SKM-1 (cell line): ENCODE measurements at regions not wholly inside any gene's neighbourhood (a gene's known extent, or its start where the extent isn't known, plus 50 kb on each side); places are given as distances from the start of the nearest gene placed in this dataset.
"Not testable (repeated sequence)": the region's sequence is repeated elsewhere in the genome, so short reads cannot be mapped to it uniquely, and the experiment has no call there.

Experiments
- DNase-seq: peaks from one replicate; lab custom pipeline; 2025; ENCODE audit not compliant: unreplicated experiment; lab: John Stamatoyannopoulos, UW

DNA sequence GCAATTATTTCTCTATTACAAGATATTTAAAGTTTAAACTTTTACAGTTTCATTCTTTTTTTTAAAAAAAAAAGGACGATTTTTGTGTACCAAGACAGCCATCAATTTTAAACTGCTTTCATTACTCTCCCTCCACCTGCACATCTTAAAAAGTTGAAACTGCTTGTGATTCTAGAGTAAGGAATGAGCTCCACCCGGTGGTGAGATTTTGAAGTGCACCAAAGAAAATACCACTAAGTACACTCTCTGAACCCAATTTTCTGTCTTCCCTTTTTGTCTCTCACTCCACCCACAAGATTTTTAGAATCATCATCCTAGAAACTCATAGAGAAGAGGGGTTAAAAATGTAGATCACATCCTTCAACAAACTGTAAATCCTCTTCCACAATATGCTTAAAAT lies 91.3 kb upstream of the WDR44 start:
- peak; percentile 21 for DNase-seq

DNA sequence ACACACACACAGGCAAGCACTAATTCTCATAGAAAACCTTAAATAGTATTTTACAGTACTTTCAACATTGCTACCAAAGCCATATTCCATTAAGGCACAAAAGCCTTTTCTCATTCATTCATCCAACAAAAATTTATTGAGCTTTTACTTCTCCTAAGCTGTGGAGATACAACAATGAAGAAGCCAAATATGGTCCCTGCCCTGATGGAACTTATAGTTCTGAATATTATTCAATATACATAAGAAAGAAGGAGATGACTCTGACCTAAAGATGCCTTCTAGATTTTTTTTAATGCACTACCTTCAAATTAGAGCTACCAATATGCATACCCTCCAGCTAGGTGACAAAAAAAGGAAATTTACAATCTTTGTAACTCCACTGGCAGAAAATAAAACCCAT lies 90.0 kb upstream of the WDR44 start:
- no peak for DNase-seq

DNA sequence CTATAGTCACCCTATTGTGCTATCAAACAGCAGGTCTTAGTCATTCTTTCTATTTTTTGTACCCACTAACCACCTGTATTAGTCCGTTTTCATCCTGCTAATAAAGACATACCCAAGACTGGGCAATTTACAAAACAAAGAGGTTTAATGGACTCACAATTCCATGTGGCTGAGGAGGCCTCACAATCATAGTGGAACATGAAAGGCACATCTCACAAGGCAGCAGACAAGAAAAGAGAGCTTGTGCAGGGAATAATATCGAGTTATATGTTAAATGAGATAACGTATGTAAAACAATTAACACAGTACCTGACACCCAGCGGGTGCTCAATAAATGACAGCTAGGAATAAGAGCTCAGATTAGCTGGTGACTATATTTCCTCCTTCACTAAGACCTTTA lies 88.1 kb upstream of the WDR44 start:
- DNase-seq: no peak

DNA sequence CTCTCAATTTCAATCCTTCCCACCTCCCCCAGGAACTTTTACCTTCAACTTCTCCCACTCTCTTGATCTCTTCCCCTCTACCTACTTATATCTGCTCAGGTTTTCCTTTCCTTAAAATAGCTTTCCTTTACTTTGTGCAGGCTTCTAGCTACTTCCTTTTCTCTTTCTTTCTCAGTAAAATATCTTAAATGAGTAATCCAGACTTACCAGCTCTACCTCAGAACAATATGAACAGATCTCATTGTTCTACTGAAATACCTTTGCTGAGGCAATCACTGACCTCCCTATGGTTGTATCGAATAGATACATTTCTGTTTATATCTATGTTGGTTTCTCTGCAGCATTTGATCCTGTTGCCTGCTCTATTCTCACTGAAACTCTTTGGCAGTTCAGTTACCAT lies 86.7 kb upstream of the WDR44 start:
- DNase-seq: no peak

DNA sequence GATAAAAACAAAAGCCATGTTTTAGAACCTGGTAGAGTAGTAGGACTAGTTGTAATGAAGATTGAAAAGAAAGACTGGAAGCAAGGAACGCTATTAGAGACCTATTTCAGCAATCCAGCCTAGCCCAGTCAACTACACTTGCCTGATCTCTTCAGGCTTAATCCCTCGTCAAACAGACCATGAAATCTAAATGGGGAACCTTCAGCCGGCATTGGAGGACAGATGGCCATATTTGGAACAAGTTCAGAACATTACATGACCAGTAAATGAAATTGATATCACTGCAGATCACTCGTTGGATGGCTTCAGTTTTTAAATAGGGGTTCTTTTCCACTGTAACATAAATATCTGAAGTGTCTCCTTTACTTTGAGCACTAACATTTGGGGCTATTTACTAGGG lies 84.8 kb upstream of the WDR44 start:
- no peak for DNase-seq

GRCh38 chrX:118271775-118272174 lies 74.1 kb upstream of the WDR44 start:
- DNase-seq: no peak

DNA sequence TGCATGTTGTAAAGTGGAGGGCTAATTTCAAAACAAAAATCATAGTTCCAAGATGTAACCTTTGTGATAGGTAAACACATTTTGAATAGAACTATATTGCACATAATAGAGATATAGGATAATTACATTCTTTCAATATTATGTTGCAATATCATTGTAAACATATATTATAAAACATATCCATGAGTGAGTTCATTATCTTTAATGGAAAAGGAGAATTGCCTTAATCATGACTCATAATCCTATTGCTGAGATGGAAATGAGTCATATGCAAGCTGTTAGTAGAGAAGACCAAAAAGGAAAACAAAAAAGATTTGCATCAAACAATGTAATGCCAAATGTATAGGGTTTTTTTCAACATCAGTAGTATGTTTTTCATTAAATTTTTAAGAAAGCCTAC lies 73.7 kb upstream of the WDR44 start:
- DNase-seq: no peak

- no peak for DNase-seq
Measured at GRCh38 chrX:118286066-118286762, 59.7 kb upstream of the WDR44 start.

GRCh38 chrX:118295818-118296217 lies 50.1 kb upstream of the WDR44 start:
- DNase-seq: not testable (repeated sequence)
